CD4-positive, alpha-beta T cell treated with Interleukin-2 at 100 ng/mL for 4 hours (primary cell): ENCODE measurements at regions not wholly inside any gene's neighbourhood (a gene's known extent, or its start where the extent isn't known, plus 50 kb on each side); places are given as distances from the start of the nearest gene placed in this dataset.
"Not testable (repeated sequence)": the region's sequence is repeated elsewhere in the genome, so short reads cannot be mapped to it uniquely, and the experiment has no call there.

Experiments used
- DNase-seq: peaks from one replicate; pipeline ENCODE4 v3.0.0-alpha.2; 2020; ENCODE audit warnings: low spot score

GRCh38 chr4:30837861-30838260, 117.7 kb downstream of the PCDH7 start:
- no peak for DNase-seq

- no peak for DNase-seq
Observed at GRCh38 chr4:30838331-30838730, 118.2 kb downstream of the PCDH7 start.

GRCh38 chr4:30839583-30840520, 119.7 kb downstream of the PCDH7 start:
- no peak for DNase-seq

- no peak for DNase-seq
Observed at GRCh38 chr4:30840571-30840970, 120.4 kb downstream of the PCDH7 start.

GRCh38 chr4:30842142-30842541, 122.0 kb downstream of the PCDH7 start:
- no peak for DNase-seq

GRCh38 chr4:30842689-30843088, 122.5 kb downstream of the PCDH7 start:
- no peak for DNase-seq

GRCh38 chr4:30844861-30845582, 124.9 kb downstream of the PCDH7 start:
- no peak for DNase-seq

- DNase-seq, result no peak
Observed at GRCh38 chr4:30847167-30847566, 127.0 kb downstream of the PCDH7 start.

GRCh38 chr4:30847958-30848357, 127.8 kb downstream of the PCDH7 start:
- DNase-seq, result no peak

- DNase-seq, result no peak
Observed at GRCh38 chr4:30854531-30854930, 134.4 kb downstream of the PCDH7 start.

GRCh38 chr4:30855232-30855631, 135.1 kb downstream of the PCDH7 start:
- no peak for DNase-seq

GRCh38 chr4:30856795-30857564, 136.8 kb downstream of the PCDH7 start:
- DNase-seq, result no peak

- no peak for DNase-seq
Observed at GRCh38 chr4:30860978-30861377, 140.8 kb downstream of the PCDH7 start.

GRCh38 chr4:30862196-30862595, 142.0 kb downstream of the PCDH7 start:
- DNase-seq, result no peak

- no peak for DNase-seq
Observed at GRCh38 chr4:30863021-30863420, 142.9 kb downstream of the PCDH7 start.

- no peak for DNase-seq
Observed at GRCh38 chr4:30865691-30866090, 145.5 kb downstream of the PCDH7 start.

- DNase-seq, result no peak
Observed at GRCh38 chr4:30866346-30866745, 146.2 kb downstream of the PCDH7 start.

GRCh38 chr4:30866907-30867306, 146.7 kb downstream of the PCDH7 start:
- DNase-seq, result no peak

- DNase-seq, result no peak
Observed at GRCh38 chr4:30867427-30867826, 147.3 kb downstream of the PCDH7 start.

- DNase-seq, result no peak
Observed at GRCh38 chr4:30868111-30868895, 148.1 kb downstream of the PCDH7 start.

GRCh38 chr4:30869387-30869786, 149.2 kb downstream of the PCDH7 start:
- DNase-seq, result not testable (repeated sequence)

GRCh38 chr4:30870513-30870912, 150.3 kb downstream of the PCDH7 start:
- no peak for DNase-seq
